ENCODE measurements at regions not wholly inside any gene's neighbourhood (a gene's known extent, or its start where the extent isn't known, plus 50 kb on each side); places are given as distances from the start of the nearest gene placed in this dataset.

GRCh38 chr1:25163986-25164385 is 68.3 kb downstream of the SYF2 start:
- DNase-seq (ENCODE audit: low spot score) (no peak), ATAC-seq (ENCODE audit: low FRiP score) (no peak)
- TF ChIP-seq, protein P1, sequence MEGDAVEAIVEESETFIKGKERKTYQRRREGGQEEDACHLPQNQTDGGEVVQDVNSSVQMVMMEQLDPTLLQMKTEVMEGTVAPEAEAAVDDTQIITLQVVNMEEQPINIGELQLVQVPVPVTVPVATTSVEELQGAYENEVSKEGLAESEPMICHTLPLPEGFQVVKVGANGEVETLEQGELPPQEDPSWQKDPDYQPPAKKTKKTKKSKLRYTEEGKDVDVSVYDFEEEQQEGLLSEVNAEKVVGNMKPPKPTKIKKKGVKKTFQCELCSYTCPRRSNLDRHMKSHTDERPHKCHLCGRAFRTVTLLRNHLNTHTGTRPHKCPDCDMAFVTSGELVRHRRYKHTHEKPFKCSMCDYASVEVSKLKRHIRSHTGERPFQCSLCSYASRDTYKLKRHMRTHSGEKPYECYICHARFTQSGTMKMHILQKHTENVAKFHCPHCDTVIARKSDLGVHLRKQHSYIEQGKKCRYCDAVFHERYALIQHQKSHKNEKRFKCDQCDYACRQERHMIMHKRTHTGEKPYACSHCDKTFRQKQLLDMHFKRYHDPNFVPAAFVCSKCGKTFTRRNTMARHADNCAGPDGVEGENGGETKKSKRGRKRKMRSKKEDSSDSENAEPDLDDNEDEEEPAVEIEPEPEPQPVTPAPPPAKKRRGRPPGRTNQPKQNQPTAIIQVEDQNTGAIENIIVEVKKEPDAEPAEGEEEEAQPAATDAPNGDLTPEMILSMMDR (IDR thresholded peaks at IDR 0.05): no peak

GRCh38 chr1:25161981-25162380 is 70.3 kb downstream of the SYF2 start:
- DNase-seq (ENCODE audit: low spot score): no peak
- TF ChIP-seq, protein P1 (IDR thresholded peaks at IDR 0.05): no peak
- ATAC-seq (ENCODE audit: low FRiP score): no peak

GRCh38 chr1:25157846-25158245 is 74.5 kb downstream of the SYF2 start:
- ATAC-seq (ENCODE audit: low FRiP score): no peak
- TF ChIP-seq, protein P1 (IDR thresholded peaks at IDR 0.05): no peak

DNA sequence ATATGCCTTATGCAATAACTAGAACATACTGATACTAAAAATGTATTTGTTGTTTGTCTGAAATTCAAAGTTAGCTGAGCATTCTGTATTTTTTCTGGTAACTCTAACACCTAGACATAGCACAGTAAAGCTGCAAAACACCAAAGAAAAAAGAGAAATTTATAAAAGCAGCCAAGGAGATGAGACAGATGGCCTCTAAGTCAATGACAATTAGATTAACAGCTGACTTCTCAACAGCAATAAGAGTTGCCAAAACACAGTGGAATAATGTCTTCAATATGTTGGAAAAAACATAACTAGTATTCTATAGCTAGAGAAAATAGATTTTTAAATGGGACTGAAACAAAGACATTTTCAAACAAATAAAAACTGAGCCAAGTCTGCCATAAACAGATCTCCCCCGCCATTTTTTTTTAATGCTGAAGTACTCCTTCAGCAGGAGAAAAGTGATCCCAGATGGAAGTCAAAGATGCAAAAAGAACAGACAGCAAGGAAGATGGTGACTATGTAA is 81.3 kb downstream of the SYF2 start:
- ATAC-seq (ENCODE audit: low FRiP score): no peak
- no peak for DNase-seq (ENCODE audit: low spot score)
- TF ChIP-seq, protein P1 (IDR thresholded peaks at IDR 0.05): no peak

More at GRCh38 chr1:25157846-25158245, 74.5 kb downstream of the SYF2 start:
- DNase-seq (ENCODE audit: low spot score): no peak

GRCh38 chr1:25148673-25149300 is 83.5 kb downstream of the SYF2 start:
- TF ChIP-seq, protein P1 (IDR thresholded peaks at IDR 0.05): no peak
- ATAC-seq (ENCODE audit: low FRiP score) (no peak), DNase-seq (ENCODE audit: low spot score) (no peak)

DNA sequence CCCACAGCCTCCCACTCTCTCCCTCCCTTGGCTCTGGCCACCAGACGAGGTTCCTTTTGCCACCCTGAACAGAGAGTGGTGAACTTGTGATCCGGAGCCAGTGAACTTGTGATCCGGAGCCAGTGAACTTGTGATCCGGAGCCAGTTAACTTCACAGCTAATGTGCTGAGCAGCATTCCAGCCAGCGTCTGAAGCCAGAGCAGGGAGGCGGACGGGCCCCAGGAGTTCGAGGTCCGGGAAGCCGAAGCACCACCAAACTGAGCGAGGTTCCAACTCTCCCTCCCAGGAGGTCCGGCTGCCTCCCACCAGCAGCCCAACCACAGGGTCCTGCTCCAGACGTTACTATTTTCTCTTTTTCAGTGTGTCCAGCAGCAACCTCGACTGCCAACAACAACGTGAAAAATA is 85.8 kb downstream of the SYF2 start:
- TF ChIP-seq, protein P1 (IDR thresholded peaks at IDR 0.05): no peak
- DNase-seq (ENCODE audit: low spot score) (no peak), ATAC-seq (ENCODE audit: low FRiP score) (no peak)

GRCh38 chr1:25145775-25146393 is 86.4 kb downstream of the SYF2 start:
- TF ChIP-seq, protein P1 (IDR thresholded peaks at IDR 0.05): no peak
- DNase-seq (ENCODE audit: low spot score): no peak
- ATAC-seq (ENCODE audit: low FRiP score): no peak

Data from omental fat pad (tissue), 3 donors.